Raji (cell line): ENCODE measurements at regions not wholly inside any gene's neighbourhood (a gene's known extent, or its start where the extent isn't known, plus 50 kb on each side); places are given as distances from the start of the nearest gene placed in this dataset.

ENCODE experiments used
- POLR2A ChIP-seq: IDR thresholded peaks from 2 replicates; pipeline ENCODE4 v1.6.1; 2011; ENCODE audit warnings: low read depth, low read length, control low read depth; ENCODE audit not compliant: insufficient read depth

- no peak for TF ChIP-seq POLR2A
Observed at GRCh38 chr17:77391668-77392375, 251.1 kb downstream of the SEC14L1 start.

DNA sequence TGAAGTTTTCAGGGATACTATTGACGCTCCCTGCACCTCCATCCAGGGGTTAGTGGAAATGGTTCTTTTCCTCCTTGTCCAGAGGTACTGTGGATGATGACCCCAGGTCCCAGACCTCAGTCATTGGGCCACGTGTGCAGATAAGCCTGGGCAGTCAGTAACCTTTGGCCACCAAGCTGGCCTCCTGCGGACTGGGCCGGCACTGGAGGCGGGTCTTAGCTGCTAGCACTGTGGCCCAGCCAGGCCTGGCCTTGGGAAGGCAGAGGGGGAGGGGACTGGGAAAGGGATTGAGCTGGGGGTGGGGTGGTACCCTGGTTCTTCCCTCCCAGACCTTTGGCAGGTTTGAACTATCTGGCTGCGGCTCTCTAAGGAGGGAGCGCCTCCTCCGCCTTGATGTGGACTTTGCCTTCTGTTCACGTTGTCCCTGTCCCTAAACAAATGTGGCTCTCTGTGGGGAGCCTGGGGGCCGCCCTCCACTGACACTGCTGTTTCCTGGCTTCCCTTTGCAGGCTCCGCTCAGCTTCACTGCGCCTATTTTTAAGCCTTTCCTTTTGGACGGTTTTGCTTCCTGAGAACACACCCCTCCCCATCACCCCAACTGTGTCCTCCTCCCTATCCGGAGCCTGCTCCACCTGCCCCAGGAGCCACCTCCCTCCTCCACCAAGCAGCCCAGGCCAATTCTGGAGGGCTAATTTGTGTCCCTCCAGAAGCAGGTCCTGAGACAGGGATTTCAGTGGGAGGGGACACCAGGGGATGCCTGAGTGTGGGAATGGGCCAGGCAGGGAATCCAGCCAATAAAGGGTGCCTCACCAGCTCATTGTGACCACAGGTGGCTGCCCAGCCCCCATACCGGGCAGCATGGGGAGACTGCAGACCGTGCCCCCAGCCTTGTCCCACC lies 251.9 kb downstream of the SEC14L1 start:
- no peak for TF ChIP-seq POLR2A

DNA sequence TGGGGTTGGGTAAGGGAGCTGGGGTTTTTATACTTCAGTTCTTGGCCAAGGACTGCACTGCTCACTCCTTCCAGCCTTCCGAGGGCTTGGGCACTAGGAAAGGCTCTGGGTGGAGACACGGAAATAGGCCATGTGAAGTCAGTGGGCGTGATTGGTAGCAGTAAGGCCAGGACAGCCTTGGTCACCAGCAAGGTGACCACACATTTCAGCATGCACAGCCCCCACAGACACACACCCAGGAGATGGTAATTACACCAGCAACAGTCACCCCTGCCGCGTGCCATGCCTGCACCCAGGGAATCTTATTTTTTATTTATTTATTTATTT lies 252.5 kb downstream of the SEC14L1 start:
- no peak for TF ChIP-seq POLR2A

GRCh38 chr17:77393867-77394539 lies 253.2 kb downstream of the SEC14L1 start:
- no peak for TF ChIP-seq POLR2A

DNA sequence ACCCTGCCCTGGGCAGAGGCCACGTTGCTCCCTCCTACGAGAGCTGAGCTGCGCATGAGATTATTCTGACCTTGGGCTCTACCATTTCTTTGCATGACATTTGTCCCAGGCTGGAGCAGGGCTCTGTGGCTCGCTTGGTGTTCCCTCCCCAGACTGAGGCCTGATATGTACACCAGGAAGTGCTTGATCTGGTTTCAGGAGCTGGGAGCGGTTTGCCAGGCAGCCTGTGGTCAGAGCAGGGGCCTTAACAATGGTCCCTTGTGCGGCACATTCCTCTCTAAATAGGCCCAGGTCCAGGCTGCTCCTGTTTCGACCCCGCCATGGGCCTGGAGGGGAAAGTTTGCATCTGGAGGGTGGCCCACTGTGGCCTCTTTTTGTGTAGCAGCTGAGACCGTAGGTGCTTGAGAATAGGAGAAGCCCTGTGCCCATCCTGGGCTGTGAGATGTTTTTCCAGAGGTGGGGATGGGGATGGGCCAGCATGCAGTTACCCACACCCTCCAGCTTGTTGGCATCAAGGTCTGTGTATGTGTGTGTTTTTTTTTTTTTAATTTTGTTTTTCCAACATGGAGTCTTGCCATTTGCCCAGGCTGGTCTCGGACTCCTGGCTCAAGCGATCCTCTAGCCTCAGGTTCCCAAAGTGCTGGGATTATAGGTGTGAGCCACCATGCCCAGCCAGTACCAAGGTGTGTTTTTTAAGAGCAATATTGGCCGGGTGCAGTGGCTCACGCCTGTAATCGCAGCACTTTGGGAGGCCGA lies 253.9 kb downstream of the SEC14L1 start:
- TF ChIP-seq POLR2A, result no peak

DNA sequence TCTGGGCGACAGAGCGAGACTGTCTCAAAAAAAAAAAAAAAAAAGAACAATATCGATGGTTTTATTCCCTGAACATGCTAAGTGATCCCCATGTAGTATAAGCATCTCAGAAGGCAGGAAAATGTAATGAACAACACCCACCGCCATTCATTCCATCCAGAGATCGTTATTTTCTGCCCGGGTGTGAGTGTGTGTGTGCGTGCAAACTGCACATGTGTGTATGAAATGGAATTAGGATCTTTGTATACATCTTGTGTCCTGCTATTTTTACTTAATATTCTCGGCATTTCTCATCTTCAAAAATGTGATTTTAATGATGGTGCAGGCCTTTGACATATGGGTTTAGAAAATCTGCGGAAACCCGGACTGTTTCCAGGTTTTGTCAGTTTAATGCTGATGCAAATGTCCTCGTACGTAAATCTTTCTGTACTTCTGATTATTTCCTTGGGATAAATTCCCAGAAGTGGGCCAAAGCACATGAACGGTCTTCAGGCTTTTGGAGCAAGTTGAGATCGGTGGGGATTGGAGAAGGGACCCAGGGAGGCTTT lies 254.8 kb downstream of the SEC14L1 start:
- TF ChIP-seq POLR2A, result no peak

DNA sequence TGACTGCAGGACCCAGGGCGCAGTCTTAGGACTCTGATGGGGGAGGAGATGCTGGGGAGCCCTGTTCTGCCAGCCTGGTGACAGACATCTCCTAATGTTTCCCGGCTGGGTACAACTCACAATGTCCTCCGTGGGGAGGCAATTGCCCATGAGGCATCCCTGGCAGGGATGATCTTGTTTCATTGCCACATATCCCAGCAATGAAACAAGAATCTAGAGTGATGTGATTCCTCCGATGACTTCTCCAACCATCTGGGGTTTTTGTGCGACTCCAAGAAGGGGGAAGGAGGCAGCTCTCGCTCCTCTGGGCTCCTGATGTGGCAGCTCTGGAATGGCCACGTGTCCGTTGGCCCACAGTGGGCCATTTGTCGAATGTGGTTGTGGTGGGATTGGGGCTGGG lies 255.8 kb downstream of the SEC14L1 start:
- no peak for TF ChIP-seq POLR2A

- no peak for TF ChIP-seq POLR2A
Observed at GRCh38 chr17:77398274-77398673, 257.5 kb downstream of the SEC14L1 start.

DNA sequence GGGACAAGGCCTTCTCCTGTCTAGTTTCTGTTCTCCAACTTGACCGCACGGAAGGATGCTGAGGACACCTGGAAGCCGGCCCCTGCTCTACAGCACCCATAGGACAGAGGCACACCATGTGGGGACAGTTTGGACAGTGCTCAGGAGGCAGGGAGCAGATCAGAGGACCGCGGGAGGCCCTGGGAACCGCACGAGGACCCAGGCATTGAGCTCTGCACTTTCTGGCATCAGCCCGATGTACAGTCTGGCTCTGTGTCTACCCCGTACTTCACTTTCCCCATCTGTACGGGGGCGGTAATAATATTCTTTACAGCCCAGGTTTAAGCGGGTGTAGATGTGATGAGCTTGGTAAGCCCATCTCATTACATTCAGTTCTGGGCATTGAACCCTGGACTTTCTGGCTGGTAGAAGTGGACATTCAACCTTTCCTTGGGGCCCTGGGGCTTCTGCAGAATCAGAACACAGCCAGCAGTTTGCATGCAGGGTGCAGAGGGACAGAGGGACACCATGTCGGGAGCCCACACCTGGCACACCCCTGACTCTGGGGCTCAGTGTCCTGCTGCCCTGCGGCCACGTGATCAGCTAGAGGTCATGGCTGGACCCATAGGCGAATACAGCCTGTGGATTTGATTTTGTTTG lies 258.7 kb downstream of the SEC14L1 start:
- no peak for TF ChIP-seq POLR2A

- no peak for TF ChIP-seq POLR2A
Observed at GRCh38 chr17:77400445-77400870, 259.7 kb downstream of the SEC14L1 start.

- no peak for TF ChIP-seq POLR2A
Observed at GRCh38 chr17:77402159-77402731, 261.5 kb downstream of the SEC14L1 start.

GRCh38 chr17:77403854-77404253 lies 263.1 kb downstream of the SEC14L1 start:
- TF ChIP-seq POLR2A, result no peak

DNA sequence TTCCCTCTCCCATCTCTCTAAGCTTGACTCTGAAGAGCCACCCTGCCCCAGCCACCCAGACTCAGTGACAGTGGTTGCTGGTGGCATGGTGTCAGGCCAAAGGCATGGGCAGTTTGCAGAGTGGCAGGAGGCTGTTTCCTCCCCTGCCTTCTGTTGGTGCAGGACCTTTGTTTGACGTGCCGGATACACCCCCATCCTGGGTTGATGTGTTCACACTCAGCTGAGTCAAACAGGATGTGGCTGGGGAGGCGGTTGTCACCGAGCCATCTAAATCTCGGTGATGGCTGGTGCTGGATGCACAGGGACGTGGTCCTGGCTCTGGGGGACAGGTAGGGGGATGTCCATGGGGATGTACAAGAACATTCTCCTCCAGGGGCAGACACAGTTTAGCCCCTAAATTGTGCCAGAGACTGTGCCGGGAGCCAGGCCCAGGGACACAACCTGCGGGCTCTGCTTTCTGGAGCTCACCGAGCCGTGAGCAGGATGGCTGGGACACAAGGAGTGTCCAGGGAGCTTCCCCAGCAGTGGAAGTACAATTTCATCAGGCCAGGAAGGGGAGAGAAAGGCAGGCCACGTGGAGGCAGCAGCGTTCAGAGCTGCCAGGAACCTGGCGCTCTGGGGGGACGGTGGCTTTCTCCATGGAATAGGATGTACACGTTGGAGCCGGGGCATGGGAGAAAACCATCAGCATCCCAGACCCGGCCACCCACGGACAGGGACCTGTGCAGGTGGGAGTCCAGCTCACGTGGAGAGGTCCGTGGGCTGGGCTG lies 264.2 kb downstream of the SEC14L1 start:
- TF ChIP-seq POLR2A, result no peak; the same call in 1 of the 2 replicates
